GM23338 (cell line): ENCODE measurements at regions not wholly inside any gene's neighbourhood (a gene's known extent, or its start where the extent isn't known, plus 50 kb on each side); places are given as distances from the start of the nearest gene placed in this dataset.

Experiments
- ATAC-seq: fragments of 200-7000 bp; cut with Tn5 transposase; 3 replicates; pipeline ENCODE4 v1.9.1; 2020
- DNase-seq: peaks from one replicate; pipeline ENCODE4 v3.0.0-alpha.2; 2015; ENCODE audit warnings: low spot score
- H2AFZ ChIP-seq: fragments of 200-600 bp; sonication (generic); 2 replicates; pipeline ENCODE4 v1.8.0; 2016; ENCODE audit warnings: antibody characterized with exemption, mild to moderate bottlenecking, moderate library complexity
- H3F3A ChIP-seq: fragments of 200-600 bp; sonication (generic); replicated peaks from 2 replicates; pipeline ENCODE4 v1.8.0; 2017; ENCODE audit warnings: antibody characterized with exemption, mixed run types, low read depth
- H3K27ac ChIP-seq: fragments of 200-600 bp; sonication (generic); 2 replicates; pipeline ENCODE4 v1.6.1; 2016; ENCODE audit warnings: low read depth
- H3K27me3 ChIP-seq: fragments of 200-600 bp; sonication (generic); 2 replicates; pipeline ENCODE4 v1.8.0; 2016; ENCODE audit warnings: mild to moderate bottlenecking, mixed run types, moderate library complexity; ENCODE audit not compliant: insufficient read depth
- H3K36me3 ChIP-seq: fragments of 200-600 bp; sonication (generic); 2 replicates; pipeline ENCODE4 v1.8.0; 2016; ENCODE audit warnings: mild to moderate bottlenecking; ENCODE audit not compliant: insufficient read depth
- H3K4me1 ChIP-seq: fragments of 200-600 bp; sonication (generic); 2 replicates; pipeline ENCODE4 v1.8.0; 2016; ENCODE audit warnings: mild to moderate bottlenecking, moderate library complexity; ENCODE audit not compliant: insufficient read depth
- H3K4me2 ChIP-seq: fragments of 200-600 bp; sonication (generic); 2 replicates; pipeline ENCODE4 v1.7.1; 2017; ENCODE audit warnings: mixed run types
- H3K4me3 ChIP-seq: fragments of 200-600 bp; sonication (generic); 2 replicates; pipeline ENCODE4 v1.6.1; 2016; ENCODE audit warnings: mixed run types
- H3K79me2 ChIP-seq: fragments of 200-600 bp; sonication (generic); replicated peaks from 2 replicates; pipeline ENCODE4 v1.8.0; 2017; ENCODE audit warnings: mild to moderate bottlenecking; ENCODE audit not compliant: insufficient read depth
- H3K9me2 ChIP-seq: fragments of 200-600 bp; sonication (generic); 2 replicates; pipeline ENCODE4 v1.8.0; 2017; ENCODE audit not compliant: insufficient read depth
- H4K20me1 ChIP-seq: fragments of 200-600 bp; sonication (generic); replicated peaks from 2 replicates; pipeline ENCODE4 v1.8.0; 2017; ENCODE audit warnings: mild to moderate bottlenecking; ENCODE audit not compliant: insufficient read depth
- H3K27ac Mint-ChIP-seq: 2 replicates; pipeline ENCODE4 v1.8.0; 2020; ENCODE audit warnings: inconsistent platforms, mild to moderate bottlenecking, moderate library complexity, mixed read lengths
- H3K27me3 Mint-ChIP-seq: 3 replicates; pipeline ENCODE4 v1.8.0; 2022; ENCODE audit warnings: low read depth, mild to moderate bottlenecking, moderate library complexity, mixed read lengths, inconsistent platforms; ENCODE audit not compliant: insufficient read depth, poor library complexity
- H3K36me3 Mint-ChIP-seq: 3 replicates; pipeline ENCODE4 v1.8.0; 2021; ENCODE audit warnings: low read depth, mild to moderate bottlenecking, inconsistent platforms, moderate library complexity, mixed read lengths
- H3K4me1 Mint-ChIP-seq: 3 replicates; pipeline ENCODE4 v1.8.0; 2020; ENCODE audit warnings: mild to moderate bottlenecking, inconsistent platforms, mixed read lengths
- H3K4me3 Mint-ChIP-seq: 3 replicates; pipeline ENCODE4 v1.8.0; 2021; ENCODE audit warnings: moderate library complexity, mild to moderate bottlenecking, inconsistent platforms, mixed read lengths
- H3K9me3 Mint-ChIP-seq: 3 replicates; pipeline ENCODE4 v1.8.0; 2020; ENCODE audit warnings: moderate library complexity, mild to moderate bottlenecking, inconsistent platforms, mixed read lengths
- CREB1 ChIP-seq: fragments of 250-450 bp; sonication (Bioruptor Pico); IDR thresholded peaks from 2 replicates; pipeline ENCODE4 v1.5.0; 2020; ENCODE audit warnings: low read depth, mild to moderate bottlenecking, moderate library complexity
- EZH2 ChIP-seq: fragments of 200-600 bp; sonication (generic); IDR thresholded peaks from one replicate; pipeline ENCODE4 v1.8.0; 2017; ENCODE audit warnings: antibody characterized with exemption, mild to moderate bottlenecking, low read depth; ENCODE audit not compliant: unreplicated experiment
- EZH2phosphoT487 ChIP-seq: fragments of 200-600 bp; sonication (generic); IDR thresholded peaks from one replicate; pipeline ENCODE4 v1.8.1; 2018; ENCODE audit warnings: antibody characterized with exemption; ENCODE audit not compliant: unreplicated experiment
- JUNB ChIP-seq: IDR thresholded peaks from one replicate; pipeline ENCODE4 v1.6.1; 2016; ENCODE audit warnings: antibody characterized with exemption; ENCODE audit not compliant: unreplicated experiment
- NANOG ChIP-seq: IDR thresholded peaks from 2 replicates; pipeline ENCODE4 v1.6.1; 2016; ENCODE audit warnings: antibody characterized with exemption, borderline replicate concordance
- POLR2AphosphoS5 ChIP-seq: IDR thresholded peaks from 2 replicates; pipeline ENCODE4 v1.6.1; 2016; ENCODE audit warnings: antibody characterized with exemption, low read depth
- STAT1 ChIP-seq: IDR thresholded peaks from one replicate; pipeline ENCODE4 v1.6.1; 2016; ENCODE audit warnings: antibody characterized with exemption; ENCODE audit not compliant: unreplicated experiment
- ZNF114 ChIP-seq: fragments of 250-450 bp; sonication (Bioruptor Pico); IDR thresholded peaks from 2 replicates; pipeline ENCODE4 v1.5.0; 2020; ENCODE audit warnings: mild to moderate bottlenecking, moderate library complexity
- ZNF331 ChIP-seq: fragments of 250-450 bp; sonication (Bioruptor Pico); IDR thresholded peaks from 2 replicates; pipeline ENCODE4 v1.5.0; 2020; ENCODE audit warnings: low read depth, mild to moderate bottlenecking, moderate library complexity
- TF ChIP-seq, protein P1 (sequence below): IDR thresholded peaks from 2 replicates; pipeline ENCODE4 v1.6.1; 2016; ENCODE audit warnings: antibody characterized with exemption
- TF ChIP-seq, protein P2 (sequence below): IDR thresholded peaks from one replicate; pipeline ENCODE4 v1.6.1; 2018; ENCODE audit warnings: antibody characterized with exemption; ENCODE audit not compliant: unreplicated experiment
- TF ChIP-seq, protein P3 (sequence below), 2 experiments: fragments of 200-600 bp in 1 of 2; sonication (generic) in 1 of 2; conservative IDR thresholded peaks; 2 replicates each; pipeline versions ENCODE4 v1.5.1 to v1.6.1; 2016 to 2017; ENCODE audit warnings: antibody characterized with exemption in 2 of 2, low read depth in 2 of 2, mild to moderate bottlenecking in 2 of 2, moderate library complexity in 1 of 2
- TF ChIP-seq, protein P4 (sequence below): fragments of 250-450 bp; sonication (Bioruptor Pico); IDR thresholded peaks from 2 replicates; pipeline ENCODE4 v1.5.0; 2020; ENCODE audit warnings: mild to moderate bottlenecking, moderate library complexity

DNA sequence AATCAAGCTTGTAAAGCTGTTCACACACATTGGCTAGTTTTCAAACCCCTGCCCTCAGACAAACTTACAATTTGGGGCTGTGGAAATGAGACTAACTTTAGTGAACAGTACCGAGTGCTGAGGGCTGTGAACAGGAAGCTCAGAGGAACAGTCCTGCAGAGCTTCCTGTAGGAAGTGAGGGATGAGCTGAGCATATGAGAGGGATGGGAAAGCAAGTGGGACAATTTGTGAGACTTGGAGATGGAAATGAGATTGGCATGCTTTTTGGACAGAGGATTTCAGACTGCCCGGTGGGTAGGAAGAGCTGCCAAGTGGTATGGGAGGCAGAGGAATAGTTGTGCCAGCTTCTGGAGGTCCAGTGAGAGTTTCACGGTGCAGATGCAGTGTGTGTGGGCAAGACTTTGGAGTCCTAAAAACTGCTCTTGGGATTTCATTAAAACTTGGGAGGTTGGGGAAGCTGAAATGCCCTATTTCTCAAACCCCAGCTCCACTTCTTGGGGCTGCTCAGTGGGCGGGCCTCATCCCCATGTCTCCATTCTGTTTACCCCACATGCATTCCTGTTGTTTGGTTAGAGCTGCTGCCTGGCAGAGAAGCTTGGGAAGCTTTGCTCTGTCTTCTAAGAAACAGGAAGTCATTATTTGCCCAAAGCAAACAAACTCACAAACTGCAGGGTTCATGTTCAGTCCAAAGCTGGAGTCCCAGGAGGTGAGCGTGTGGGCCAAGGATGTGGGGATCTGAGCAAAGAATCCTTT lies 267.5 kb downstream of the ZSWIM6 start:
- no peaks in the 10 kb centered on the region for H3K36me3 ChIP-seq
- no peaks in the 10 kb centered on the region for H3K9me2 ChIP-seq
- H3K27me3 ChIP-seq: no peaks in the 10 kb centered on the region
- no peak for DNase-seq
- no peaks in the 10 kb centered on the region for H3K4me1 ChIP-seq
- no peaks in the 10 kb centered on the region for H4K20me1 ChIP-seq
- no peak overlapping the region for H3K4me2 ChIP-seq
- no peaks in the 10 kb centered on the region for H3F3A ChIP-seq
- H3K4me3 ChIP-seq: no peak overlapping the region
- no peak overlapping the region for H3K27ac Mint-ChIP-seq
- peak overlapping the region; percentile 78 for H2AFZ ChIP-seq
- no peak overlapping the region for H3K4me3 Mint-ChIP-seq
- H3K9me3 Mint-ChIP-seq: peaks cover 5% of the 10 kb centered on the region; the same call in 2 of the 3 replicates
- no peak overlapping the region for H3K27ac ChIP-seq
- no peaks in the 10 kb centered on the region for H3K79me2 ChIP-seq
- peaks cover 3% of the 10 kb centered on the region for H3K27me3 Mint-ChIP-seq
- TF ChIP-seq, protein P1, sequence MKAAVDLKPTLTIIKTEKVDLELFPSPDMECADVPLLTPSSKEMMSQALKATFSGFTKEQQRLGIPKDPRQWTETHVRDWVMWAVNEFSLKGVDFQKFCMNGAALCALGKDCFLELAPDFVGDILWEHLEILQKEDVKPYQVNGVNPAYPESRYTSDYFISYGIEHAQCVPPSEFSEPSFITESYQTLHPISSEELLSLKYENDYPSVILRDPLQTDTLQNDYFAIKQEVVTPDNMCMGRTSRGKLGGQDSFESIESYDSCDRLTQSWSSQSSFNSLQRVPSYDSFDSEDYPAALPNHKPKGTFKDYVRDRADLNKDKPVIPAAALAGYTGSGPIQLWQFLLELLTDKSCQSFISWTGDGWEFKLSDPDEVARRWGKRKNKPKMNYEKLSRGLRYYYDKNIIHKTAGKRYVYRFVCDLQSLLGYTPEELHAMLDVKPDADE: no peak
- TF ChIP-seq POLR2AphosphoS5: no peak
- no peak for TF ChIP-seq ZNF331 (CRISPR knock-in tag)
- no peak for TF ChIP-seq CREB1
- TF ChIP-seq, protein P2, sequence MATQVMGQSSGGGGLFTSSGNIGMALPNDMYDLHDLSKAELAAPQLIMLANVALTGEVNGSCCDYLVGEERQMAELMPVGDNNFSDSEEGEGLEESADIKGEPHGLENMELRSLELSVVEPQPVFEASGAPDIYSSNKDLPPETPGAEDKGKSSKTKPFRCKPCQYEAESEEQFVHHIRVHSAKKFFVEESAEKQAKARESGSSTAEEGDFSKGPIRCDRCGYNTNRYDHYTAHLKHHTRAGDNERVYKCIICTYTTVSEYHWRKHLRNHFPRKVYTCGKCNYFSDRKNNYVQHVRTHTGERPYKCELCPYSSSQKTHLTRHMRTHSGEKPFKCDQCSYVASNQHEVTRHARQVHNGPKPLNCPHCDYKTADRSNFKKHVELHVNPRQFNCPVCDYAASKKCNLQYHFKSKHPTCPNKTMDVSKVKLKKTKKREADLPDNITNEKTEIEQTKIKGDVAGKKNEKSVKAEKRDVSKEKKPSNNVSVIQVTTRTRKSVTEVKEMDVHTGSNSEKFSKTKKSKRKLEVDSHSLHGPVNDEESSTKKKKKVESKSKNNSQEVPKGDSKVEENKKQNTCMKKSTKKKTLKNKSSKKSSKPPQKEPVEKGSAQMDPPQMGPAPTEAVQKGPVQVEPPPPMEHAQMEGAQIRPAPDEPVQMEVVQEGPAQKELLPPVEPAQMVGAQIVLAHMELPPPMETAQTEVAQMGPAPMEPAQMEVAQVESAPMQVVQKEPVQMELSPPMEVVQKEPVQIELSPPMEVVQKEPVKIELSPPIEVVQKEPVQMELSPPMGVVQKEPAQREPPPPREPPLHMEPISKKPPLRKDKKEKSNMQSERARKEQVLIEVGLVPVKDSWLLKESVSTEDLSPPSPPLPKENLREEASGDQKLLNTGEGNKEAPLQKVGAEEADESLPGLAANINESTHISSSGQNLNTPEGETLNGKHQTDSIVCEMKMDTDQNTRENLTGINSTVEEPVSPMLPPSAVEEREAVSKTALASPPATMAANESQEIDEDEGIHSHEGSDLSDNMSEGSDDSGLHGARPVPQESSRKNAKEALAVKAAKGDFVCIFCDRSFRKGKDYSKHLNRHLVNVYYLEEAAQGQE: no peak
- TF ChIP-seq, protein P3, sequence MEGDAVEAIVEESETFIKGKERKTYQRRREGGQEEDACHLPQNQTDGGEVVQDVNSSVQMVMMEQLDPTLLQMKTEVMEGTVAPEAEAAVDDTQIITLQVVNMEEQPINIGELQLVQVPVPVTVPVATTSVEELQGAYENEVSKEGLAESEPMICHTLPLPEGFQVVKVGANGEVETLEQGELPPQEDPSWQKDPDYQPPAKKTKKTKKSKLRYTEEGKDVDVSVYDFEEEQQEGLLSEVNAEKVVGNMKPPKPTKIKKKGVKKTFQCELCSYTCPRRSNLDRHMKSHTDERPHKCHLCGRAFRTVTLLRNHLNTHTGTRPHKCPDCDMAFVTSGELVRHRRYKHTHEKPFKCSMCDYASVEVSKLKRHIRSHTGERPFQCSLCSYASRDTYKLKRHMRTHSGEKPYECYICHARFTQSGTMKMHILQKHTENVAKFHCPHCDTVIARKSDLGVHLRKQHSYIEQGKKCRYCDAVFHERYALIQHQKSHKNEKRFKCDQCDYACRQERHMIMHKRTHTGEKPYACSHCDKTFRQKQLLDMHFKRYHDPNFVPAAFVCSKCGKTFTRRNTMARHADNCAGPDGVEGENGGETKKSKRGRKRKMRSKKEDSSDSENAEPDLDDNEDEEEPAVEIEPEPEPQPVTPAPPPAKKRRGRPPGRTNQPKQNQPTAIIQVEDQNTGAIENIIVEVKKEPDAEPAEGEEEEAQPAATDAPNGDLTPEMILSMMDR (conservative IDR thresholded peaks at IDR 0.05; ENCODE audit: low read depth in 2 of 2): no peak
- TF ChIP-seq, protein P4, sequence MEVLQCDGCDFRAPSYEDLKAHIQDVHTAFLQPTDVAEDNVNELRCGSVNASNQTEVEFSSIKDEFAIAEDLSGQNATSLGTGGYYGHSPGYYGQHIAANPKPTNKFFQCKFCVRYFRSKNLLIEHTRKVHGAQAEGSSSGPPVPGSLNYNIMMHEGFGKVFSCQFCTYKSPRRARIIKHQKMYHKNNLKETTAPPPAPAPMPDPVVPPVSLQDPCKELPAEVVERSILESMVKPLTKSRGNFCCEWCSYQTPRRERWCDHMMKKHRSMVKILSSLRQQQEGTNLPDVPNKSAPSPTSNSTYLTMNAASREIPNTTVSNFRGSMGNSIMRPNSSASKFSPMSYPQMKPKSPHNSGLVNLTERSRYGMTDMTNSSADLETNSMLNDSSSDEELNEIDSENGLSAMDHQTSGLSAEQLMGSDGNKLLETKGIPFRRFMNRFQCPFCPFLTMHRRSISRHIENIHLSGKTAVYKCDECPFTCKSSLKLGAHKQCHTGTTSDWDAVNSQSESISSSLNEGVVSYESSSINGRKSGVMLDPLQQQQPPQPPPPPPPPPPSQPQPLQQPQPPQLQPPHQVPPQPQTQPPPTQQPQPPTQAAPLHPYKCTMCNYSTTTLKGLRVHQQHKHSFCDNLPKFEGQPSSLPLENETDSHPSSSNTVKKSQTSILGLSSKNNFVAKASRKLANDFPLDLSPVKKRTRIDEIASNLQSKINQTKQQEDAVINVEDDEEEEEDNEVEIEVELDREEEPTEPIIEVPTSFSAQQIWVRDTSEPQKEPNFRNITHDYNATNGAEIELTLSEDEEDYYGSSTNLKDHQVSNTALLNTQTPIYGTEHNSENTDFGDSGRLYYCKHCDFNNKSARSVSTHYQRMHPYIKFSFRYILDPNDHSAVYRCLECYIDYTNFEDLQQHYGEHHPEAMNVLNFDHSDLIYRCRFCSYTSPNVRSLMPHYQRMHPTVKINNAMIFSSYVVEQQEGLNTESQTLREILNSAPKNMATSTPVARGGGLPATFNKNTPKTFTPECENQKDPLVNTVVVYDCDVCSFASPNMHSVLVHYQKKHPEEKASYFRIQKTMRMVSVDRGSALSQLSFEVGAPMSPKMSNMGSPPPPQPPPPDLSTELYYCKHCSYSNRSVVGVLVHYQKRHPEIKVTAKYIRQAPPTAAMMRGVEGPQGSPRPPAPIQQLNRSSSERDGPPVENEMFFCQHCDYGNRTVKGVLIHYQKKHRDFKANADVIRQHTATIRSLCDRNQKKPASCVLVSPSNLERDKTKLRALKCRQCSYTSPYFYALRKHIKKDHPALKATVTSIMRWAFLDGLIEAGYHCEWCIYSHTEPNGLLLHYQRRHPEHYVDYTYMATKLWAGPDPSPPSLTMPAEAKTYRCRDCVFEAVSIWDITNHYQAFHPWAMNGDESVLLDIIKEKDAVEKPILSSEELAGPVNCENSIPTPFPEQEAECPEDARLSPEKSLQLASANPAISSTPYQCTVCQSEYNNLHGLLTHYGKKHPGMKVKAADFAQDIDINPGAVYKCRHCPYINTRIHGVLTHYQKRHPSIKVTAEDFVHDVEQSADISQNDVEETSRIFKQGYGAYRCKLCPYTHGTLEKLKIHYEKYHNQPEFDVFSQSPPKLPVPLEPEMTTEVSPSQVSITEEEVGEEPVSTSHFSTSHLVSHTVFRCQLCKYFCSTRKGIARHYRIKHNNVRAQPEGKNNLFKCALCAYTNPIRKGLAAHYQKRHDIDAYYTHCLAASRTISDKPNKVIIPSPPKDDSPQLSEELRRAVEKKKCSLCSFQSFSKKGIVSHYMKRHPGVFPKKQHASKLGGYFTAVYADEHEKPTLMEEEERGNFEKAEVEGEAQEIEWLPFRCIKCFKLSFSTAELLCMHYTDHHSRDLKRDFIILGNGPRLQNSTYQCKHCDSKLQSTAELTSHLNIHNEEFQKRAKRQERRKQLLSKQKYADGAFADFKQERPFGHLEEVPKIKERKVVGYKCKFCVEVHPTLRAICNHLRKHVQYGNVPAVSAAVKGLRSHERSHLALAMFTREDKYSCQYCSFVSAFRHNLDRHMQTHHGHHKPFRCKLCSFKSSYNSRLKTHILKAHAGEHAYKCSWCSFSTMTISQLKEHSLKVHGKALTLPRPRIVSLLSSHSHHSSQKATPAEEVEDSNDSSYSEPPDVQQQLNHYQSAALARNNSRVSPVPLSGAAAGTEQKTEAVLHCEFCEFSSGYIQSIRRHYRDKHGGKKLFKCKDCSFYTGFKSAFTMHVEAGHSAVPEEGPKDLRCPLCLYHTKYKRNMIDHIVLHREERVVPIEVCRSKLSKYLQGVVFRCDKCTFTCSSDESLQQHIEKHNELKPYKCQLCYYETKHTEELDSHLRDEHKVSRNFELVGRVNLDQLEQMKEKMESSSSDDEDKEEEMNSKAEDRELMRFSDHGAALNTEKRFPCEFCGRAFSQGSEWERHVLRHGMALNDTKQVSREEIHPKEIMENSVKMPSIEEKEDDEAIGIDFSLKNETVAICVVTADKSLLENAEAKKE (CRISPR knock-in tag): no peak
- no peak for TF ChIP-seq STAT1
- TF ChIP-seq NANOG: no peak
- TF ChIP-seq EZH2: no peak
- TF ChIP-seq JUNB: no peak
- no peak for TF ChIP-seq EZH2phosphoT487
- no peak for TF ChIP-seq ZNF114 (CRISPR knock-in tag)
- no peak for ATAC-seq
- H3K36me3 Mint-ChIP-seq: no peaks in the 10 kb centered on the region
- H3K4me1 Mint-ChIP-seq: peaks cover 17% of the 10 kb centered on the region; the same call in 2 of the 3 replicates
